ENCODE measurements at regions not wholly inside any gene's neighbourhood (a gene's known extent, or its start where the extent isn't known, plus 50 kb on each side); places are given as distances from the start of the nearest gene placed in this dataset.

GRCh38 chr4:178427663-178428062 lies 985.4 kb upstream of the AGA start:
- no peak for DNase-seq (ENCODE audit: extremely low spot score)
- TF ChIP-seq EP300 (IDR thresholded peaks at IDR 0.05) (no peak), POLR2AphosphoS5 (IDR thresholded peaks at IDR 0.05) (no peak), POLR2A (IDR thresholded peaks at IDR 0.05; ENCODE audit: low read depth) (no peak), CTCF (IDR thresholded peaks at IDR 0.05) (no peak)
- Histone ChIP-seq H3K27me3 (no peaks in the 10 kb centered on the region), H3K27ac (replicated peaks in 1 of 4) (no peak overlapping the region), H3K4me3 (no peak overlapping the region), H3K4me1 (no peaks in the 10 kb centered on the region), H3K9me3 (no peaks in the 10 kb centered on the region), H3K36me3 (no peaks in the 10 kb centered on the region)
- intact Hi-C loops (cut with DNase I): no loop called here
- 85% methylated on average over 2 of the region's 2 CpGs for WGBS

GRCh38 chr4:178448372-178449035 lies 1006.3 kb upstream of the AGA start:
- 89% methylated on average over 2 of the region's 2 CpGs for WGBS
- DNase-seq (ENCODE audit: extremely low spot score): no peak
- intact Hi-C loops (cut with DNase I): no loop called here
- Histone ChIP-seq H3K4me1 (no peaks in the 10 kb centered on the region), H3K27ac (replicated peaks in 1 of 4) (no peak overlapping the region), H3K36me3 (no peaks in the 10 kb centered on the region), H3K27me3 (no peaks in the 10 kb centered on the region), H3K9me3 (no peaks in the 10 kb centered on the region), H3K4me3 (no peak overlapping the region)
- no peak for TF ChIP-seq POLR2AphosphoS5 (IDR thresholded peaks at IDR 0.05)
- TF ChIP-seq EP300 (IDR thresholded peaks at IDR 0.05): no peak
- TF ChIP-seq CTCF (IDR thresholded peaks at IDR 0.05): no peak
- TF ChIP-seq POLR2A (IDR thresholded peaks at IDR 0.05; ENCODE audit: low read depth): no peak

- Histone ChIP-seq H3K4me3 (no peak overlapping the region), H3K27ac (replicated peaks in 1 of 4) (no peak overlapping the region), H3K4me1 (no peaks in the 10 kb centered on the region), H3K9me3 (no peaks in the 10 kb centered on the region), H3K27me3 (no peaks in the 10 kb centered on the region), H3K36me3 (no peaks in the 10 kb centered on the region)
- DNase-seq (ENCODE audit: extremely low spot score): no peak
- TF ChIP-seq CTCF (IDR thresholded peaks at IDR 0.05) (no peak), POLR2A (IDR thresholded peaks at IDR 0.05; ENCODE audit: low read depth) (no peak), EP300 (IDR thresholded peaks at IDR 0.05) (no peak), POLR2AphosphoS5 (IDR thresholded peaks at IDR 0.05) (no peak)
- 88% methylated on average over 3 of the region's 3 CpGs for WGBS
- intact Hi-C loops (cut with DNase I): no loop called here
These were observed 1008.4 kb upstream of the AGA start for GRCh38 chr4:178450614-178451013.

- intact Hi-C loops (cut with DNase I): no loop called here
- TF ChIP-seq CTCF (IDR thresholded peaks at IDR 0.05): no peak
- TF ChIP-seq EP300 (IDR thresholded peaks at IDR 0.05): no peak
- no peak for TF ChIP-seq POLR2A (IDR thresholded peaks at IDR 0.05; ENCODE audit: low read depth)
- no peak overlapping the region for H3K27ac ChIP-seq (replicated peaks in 1 of 4)
- H3K27me3 ChIP-seq: no peaks in the 10 kb centered on the region
- no peaks in the 10 kb centered on the region for H3K36me3 ChIP-seq
- WGBS: 86% methylated on average over 4 of the region's 4 CpGs
- H3K9me3 ChIP-seq: no peaks in the 10 kb centered on the region
- DNase-seq (ENCODE audit: extremely low spot score): no peak
- no peaks in the 10 kb centered on the region for H3K4me1 ChIP-seq
- H3K4me3 ChIP-seq: no peak overlapping the region
These were observed 1010.8 kb upstream of the AGA start for GRCh38 chr4:178453057-178453456.

GRCh38 chr4:178457286-178457685 lies 1015.0 kb upstream of the AGA start:
- H3K27ac ChIP-seq (replicated peaks in 1 of 4): no peak overlapping the region
- no peaks in the 10 kb centered on the region for H3K4me1 ChIP-seq
- H3K36me3 ChIP-seq: no peaks in the 10 kb centered on the region
- H3K27me3 ChIP-seq: no peaks in the 10 kb centered on the region
- H3K4me3 ChIP-seq: no peak overlapping the region
- TF ChIP-seq EP300 (IDR thresholded peaks at IDR 0.05) (no peak), CTCF (IDR thresholded peaks at IDR 0.05) (no peak)
- intact Hi-C loops (cut with DNase I): no loop called here
- no peaks in the 10 kb centered on the region for H3K9me3 ChIP-seq
- no peak for DNase-seq (ENCODE audit: extremely low spot score)

Data from esophagus muscularis mucosa (tissue), 4 donors.